ENCODE measurements at regions not wholly inside any gene's neighbourhood (a gene's known extent, or its start where the extent isn't known, plus 50 kb on each side); places are given as distances from the start of the nearest gene placed in this dataset.

GRCh38 chr9:28120184-28120583 is 546.9 kb upstream of the C9orf72 start:
- TF ChIP-seq CTCF (IDR thresholded peaks at IDR 0.05) = no peak
- no peak for TF ChIP-seq POLR2A (IDR thresholded peaks at IDR 0.05; ENCODE audit: low read depth)
- TF ChIP-seq POLR2AphosphoS5 (IDR thresholded peaks at IDR 0.05) = no peak

Data from esophagus muscularis mucosa (tissue), 3 donors.